CD4-positive, alpha-beta memory T cell (primary cell): ENCODE measurements at regions not wholly inside any gene's neighbourhood (a gene's known extent, or its start where the extent isn't known, plus 50 kb on each side); places are given as distances from the start of the nearest gene placed in this dataset.
"Not testable (repeated sequence)": the region's sequence is repeated elsewhere in the genome, so short reads cannot be mapped to it uniquely, and the experiment has no call there.

Source experiments
- CTCF ChIA-PET: fragments of 350-600 bp; sonication (Branson Sonifier 250); formaldehyde crosslinking; loops from one replicate; lab custom pipeline; 2021; ENCODE audit warnings: inconsistent platforms; ENCODE audit not compliant: partially characterized antibody; lab: Charles Lee
- POLR2A ChIA-PET: fragments of 350-600 bp; sonication (Branson Sonifier 250); formaldehyde crosslinking; loops from one replicate; lab custom pipeline; 2021; ENCODE audit not compliant: partially characterized antibody; lab: Charles Lee
- DNase-seq, 5 donors: peaks; one replicate each; pipeline versions ENCODE4 v3.0.0 to v3.0.0-alpha.2; 2020 to 2022; ENCODE audit warnings: mixed read lengths in 1 of 5
- H3K27ac ChIP-seq: one replicate; pipeline ENCODE4 v1.7.0; 2013; ENCODE audit warnings: low read depth, low read length
- H3K27me3 ChIP-seq: 2 replicates; pipeline ENCODE4 v1.7.0; 2013; ENCODE audit warnings: mild to moderate bottlenecking, low read length, moderate library complexity; ENCODE audit not compliant: insufficient read depth
- H3K36me3 ChIP-seq: 2 replicates; pipeline ENCODE4 v1.7.0; 2013; ENCODE audit warnings: mild to moderate bottlenecking, low read length, moderate library complexity; ENCODE audit not compliant: insufficient read depth
- H3K4me1 ChIP-seq: 2 replicates; pipeline ENCODE4 v1.7.0; 2013; ENCODE audit warnings: mild to moderate bottlenecking, low read length, moderate library complexity; ENCODE audit not compliant: insufficient read depth
- H3K4me3 ChIP-seq, 2 donors: one replicate each; pipeline ENCODE4 v1.7.0; 2013; ENCODE audit warnings: low read length in 2 of 2, mild to moderate bottlenecking in 1 of 2
- H3K9me3 ChIP-seq, 2 donors: one replicate each; pipeline ENCODE4 v1.7.0; 2013; ENCODE audit warnings: low read length in 2 of 2, control low read depth in 1 of 2; ENCODE audit not compliant: control insufficient read depth in 1 of 2
- H3K27ac Mint-ChIP-seq, 7 donors: one replicate each; pipeline ENCODE4 v1.8.0; 2020 to 2021; ENCODE audit warnings: mixed read lengths in 7 of 7, mild to moderate bottlenecking in 6 of 7, inconsistent platforms in 3 of 7, moderate library complexity in 3 of 7
- H3K27me3 Mint-ChIP-seq, 2 donors: one replicate each; pipeline ENCODE4 v1.8.0; 2020 to 2021; ENCODE audit warnings: mixed read lengths in 2 of 2
- H3K36me3 Mint-ChIP-seq, 2 donors: one replicate each; pipeline ENCODE4 v1.8.0; 2020 to 2021; ENCODE audit warnings: mixed read lengths in 2 of 2, inconsistent platforms in 1 of 2, mild to moderate bottlenecking in 1 of 2
- H3K4me1 Mint-ChIP-seq, 4 donors: one replicate each; pipeline ENCODE4 v1.8.0; 2020 to 2021; ENCODE audit warnings: mixed read lengths in 4 of 4, mild to moderate bottlenecking in 1 of 4
- H3K4me3 Mint-ChIP-seq, 8 donors: one replicate each; pipeline ENCODE4 v1.8.0; 2020 to 2021; ENCODE audit warnings: mixed read lengths in 8 of 8, mild to moderate bottlenecking in 7 of 8, moderate library complexity in 6 of 8, inconsistent platforms in 3 of 8
- H3K9me3 Mint-ChIP-seq, 8 donors: one replicate each; pipeline ENCODE4 v1.8.0; 2020 to 2021; ENCODE audit warnings: mixed read lengths in 8 of 8, mild to moderate bottlenecking in 5 of 8, inconsistent platforms in 3 of 8, moderate library complexity in 1 of 8
- intact Hi-C: fragments of 100-400 bp; cut with micrococcal nuclease; formaldehyde crosslinking; loops from one replicate; pipeline ENCODE4 v1.15.1; 2023

DNA sequence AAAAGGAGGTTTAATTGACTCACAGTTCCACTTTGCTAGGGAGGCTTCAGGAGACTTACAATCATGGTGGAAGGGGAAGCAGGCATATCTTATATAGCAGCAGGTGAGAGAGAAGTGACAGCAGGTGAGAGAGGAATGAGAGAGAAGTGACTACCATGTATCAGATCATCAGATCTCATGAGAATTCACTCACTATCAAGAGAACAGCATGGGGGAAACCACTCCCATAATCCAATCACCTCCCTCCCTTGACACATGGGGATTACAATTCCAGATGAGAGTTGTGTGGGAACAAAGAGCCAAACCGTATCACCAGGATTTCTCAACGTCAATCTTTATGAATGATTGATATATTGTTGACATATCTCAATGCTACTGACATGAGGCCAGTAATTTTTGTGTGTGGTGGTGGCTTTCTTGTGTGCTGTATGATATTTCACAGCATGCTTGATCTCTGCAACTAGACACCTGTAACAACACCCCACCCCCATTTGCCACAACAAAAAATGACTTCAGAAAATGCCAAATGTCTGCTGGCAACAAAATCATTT lies 1470.9 kb upstream of the SEL1L start:
- intact Hi-C loops: no loop called here
- ChIA-PET POLR2A (no interaction called here), CTCF (no interaction called here)
- no peaks in the 10 kb centered on the region for H3K4me1 Mint-ChIP-seq
- Histone ChIP-seq H3K4me1 (no peaks in the 10 kb centered on the region), H3K9me3 (peaks cover 0 to 3% of the 10 kb centered on the region in 2 donors), H3K36me3 (no peaks in the 10 kb centered on the region), H3K27me3 (no peaks in the 10 kb centered on the region), H3K27ac (no peak overlapping the region), H3K4me3 (no peak overlapping the region)
- no peaks in the 10 kb centered on the region for H3K27me3 Mint-ChIP-seq
- no peak for DNase-seq
- no peak overlapping the region for H3K27ac Mint-ChIP-seq
- no peak overlapping the region for H3K4me3 Mint-ChIP-seq
- no peaks in the 10 kb centered on the region for H3K36me3 Mint-ChIP-seq
- H3K9me3 Mint-ChIP-seq: peaks cover 7 to 32% (median 23%) of the 10 kb centered on the region in 8 donors

DNA sequence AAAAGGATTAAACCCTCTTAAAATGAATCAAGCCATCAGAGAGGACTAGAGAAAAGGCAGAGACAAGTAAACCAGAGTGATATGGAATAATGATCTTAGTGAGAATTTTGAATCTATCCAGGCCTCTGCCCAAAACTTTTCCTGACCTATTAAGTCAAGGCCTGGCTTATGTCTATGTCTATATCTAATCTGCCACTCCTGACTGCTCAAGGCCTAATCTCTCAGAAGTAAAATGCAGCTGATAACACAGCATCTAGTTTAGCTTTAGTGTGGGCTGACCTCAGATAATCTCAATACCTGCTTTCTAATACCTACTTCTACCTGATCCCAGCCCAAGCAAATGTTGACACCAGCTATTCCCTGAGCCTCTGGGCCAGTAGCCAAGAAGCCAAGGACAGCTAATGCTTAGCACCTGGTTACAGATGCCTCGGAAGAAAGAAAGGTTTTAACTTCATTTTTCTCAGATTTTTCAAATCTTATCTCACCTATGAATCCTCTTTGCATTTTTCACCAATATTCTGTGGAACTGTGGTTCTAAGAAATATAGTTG lies 1472.5 kb upstream of the SEL1L start:
- CTCF ChIA-PET: no interaction called here
- no peaks in the 10 kb centered on the region for H3K36me3 ChIP-seq
- intact Hi-C loops: no loop called here
- H3K27me3 Mint-ChIP-seq: no peaks in the 10 kb centered on the region
- H3K4me1 ChIP-seq: no peaks in the 10 kb centered on the region
- no peaks in the 10 kb centered on the region for H3K27me3 ChIP-seq
- H3K27ac ChIP-seq: no peak overlapping the region
- no peaks in the 10 kb centered on the region for H3K4me1 Mint-ChIP-seq
- no peak overlapping the region for H3K27ac Mint-ChIP-seq
- H3K4me3 ChIP-seq: no peak overlapping the region
- DNase-seq: no peak
- H3K9me3 ChIP-seq: peaks cover 0 to 3% of the 10 kb centered on the region in 2 donors
- POLR2A ChIA-PET: no interaction called here
- H3K4me3 Mint-ChIP-seq: no peak overlapping the region
- peaks cover 7 to 34% (median 23%) of the 10 kb centered on the region in 8 donors for H3K9me3 Mint-ChIP-seq
- no peaks in the 10 kb centered on the region for H3K36me3 Mint-ChIP-seq

DNA sequence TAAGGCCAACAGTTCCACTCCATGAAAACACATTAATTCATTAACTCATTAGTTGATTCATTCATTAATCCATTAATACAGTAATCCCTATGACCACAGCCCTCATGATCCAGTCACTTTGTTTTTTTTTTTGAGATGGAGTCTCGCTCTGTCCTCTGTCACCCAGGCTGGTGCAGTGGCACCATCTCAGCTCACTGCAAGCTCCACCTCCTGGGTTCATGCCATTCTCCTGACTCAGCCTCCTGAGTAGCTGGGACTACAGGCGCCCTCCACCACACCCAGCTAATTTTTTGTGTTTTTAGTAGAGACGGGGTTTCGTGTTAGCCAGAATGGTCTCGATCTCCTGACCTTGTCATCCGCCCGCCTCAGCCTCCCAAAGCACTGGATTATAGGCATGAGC lies 1473.4 kb upstream of the SEL1L start:
- peaks cover 9 to 34% (median 23%) of the 10 kb centered on the region in 8 donors for H3K9me3 Mint-ChIP-seq
- CTCF ChIA-PET, POLR2A ChIA-PET, H3K4me3 Mint-ChIP-seq, H3K36me3 Mint-ChIP-seq, H3K9me3 ChIP-seq, H3K4me1 ChIP-seq, H3K27ac Mint-ChIP-seq, intact Hi-C loops, H3K27ac ChIP-seq, H3K36me3 ChIP-seq, H3K4me3 ChIP-seq, DNase-seq, H3K27me3 ChIP-seq, H3K4me1 Mint-ChIP-seq, H3K27me3 Mint-ChIP-seq: not testable (repeated sequence)

DNA sequence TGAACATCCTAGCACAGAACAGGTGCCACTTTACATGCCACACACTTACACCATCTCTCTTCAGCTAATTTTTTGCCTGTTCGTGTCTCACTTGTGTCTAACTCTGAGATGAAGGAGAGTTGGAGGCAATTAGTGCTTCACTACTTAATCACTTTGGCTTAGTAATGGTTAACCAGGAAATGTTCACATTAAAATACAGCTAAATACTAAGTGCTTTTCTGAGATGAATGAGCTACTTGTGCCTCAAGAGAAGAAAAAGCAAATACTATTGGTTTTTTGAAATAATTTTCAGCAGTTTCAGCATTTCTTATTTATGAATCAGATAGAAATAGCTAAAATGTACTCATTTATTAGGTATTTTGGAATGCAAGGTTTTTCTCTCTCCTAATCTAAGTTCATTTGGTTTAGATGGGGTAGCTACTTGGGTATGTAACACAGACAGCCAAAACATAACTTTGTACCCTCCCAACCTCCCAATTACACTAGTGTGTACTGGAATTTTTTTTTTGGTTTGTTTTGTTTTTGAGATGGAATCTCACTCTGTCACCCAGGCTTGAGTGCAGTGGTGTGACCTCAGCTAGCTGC lies 1474.1 kb upstream of the SEL1L start:
- H3K27me3 ChIP-seq: no peaks in the 10 kb centered on the region
- Mint-ChIP-seq H3K4me3 (no peak overlapping the region), H3K4me1 (no peaks in the 10 kb centered on the region), H3K36me3 (no peaks in the 10 kb centered on the region), H3K27me3 (no peaks in the 10 kb centered on the region), H3K27ac (no peak overlapping the region), H3K9me3 (peaks cover 5 to 34% (median 22%) of the 10 kb centered on the region in 8 donors)
- no peak for DNase-seq
- ChIA-PET CTCF (no interaction called here), POLR2A (no interaction called here)
- H3K36me3 ChIP-seq: no peaks in the 10 kb centered on the region
- H3K4me1 ChIP-seq: no peaks in the 10 kb centered on the region
- intact Hi-C loops: no loop called here
- H3K4me3 ChIP-seq: no peak overlapping the region
- no peak overlapping the region for H3K27ac ChIP-seq
- peaks cover 0 to 3% of the 10 kb centered on the region in 2 donors for H3K9me3 ChIP-seq

DNA sequence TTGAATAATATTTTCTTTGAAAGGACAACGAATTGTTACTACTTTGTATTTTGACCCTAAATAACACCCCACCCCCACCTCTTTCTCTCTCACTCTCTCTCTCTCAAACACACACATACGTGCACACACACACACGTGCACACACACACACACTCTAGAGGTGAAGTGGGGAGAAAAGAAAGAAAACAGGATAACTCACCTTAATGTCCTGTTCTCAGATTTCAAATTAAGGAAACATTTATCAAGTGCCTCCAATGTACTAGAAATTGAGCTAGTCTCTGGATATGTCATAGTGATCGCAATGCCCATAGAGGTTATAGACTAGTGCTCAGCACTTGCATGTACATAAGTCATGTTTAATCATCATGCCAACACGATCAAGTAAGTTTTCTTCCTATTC lies 1483.6 kb upstream of the SEL1L start:
- Mint-ChIP-seq H3K27ac (no peak overlapping the region), H3K4me3 (no peak overlapping the region), H3K9me3 (peaks cover 7 to 27% (median 18%) of the 10 kb centered on the region in 8 donors), H3K36me3 (no peaks in the 10 kb centered on the region), H3K27me3 (no peaks in the 10 kb centered on the region), H3K4me1 (no peaks in the 10 kb centered on the region)
- Histone ChIP-seq H3K36me3 (no peaks in the 10 kb centered on the region), H3K27me3 (no peaks in the 10 kb centered on the region), H3K9me3 (no peaks in the 10 kb centered on the region), H3K4me1 (no peaks in the 10 kb centered on the region), H3K4me3 (no peak overlapping the region), H3K27ac (no peak overlapping the region)
- ChIA-PET CTCF (no interaction called here), POLR2A (no interaction called here)
- intact Hi-C loops: no loop called here
- no peak for DNase-seq

DNA sequence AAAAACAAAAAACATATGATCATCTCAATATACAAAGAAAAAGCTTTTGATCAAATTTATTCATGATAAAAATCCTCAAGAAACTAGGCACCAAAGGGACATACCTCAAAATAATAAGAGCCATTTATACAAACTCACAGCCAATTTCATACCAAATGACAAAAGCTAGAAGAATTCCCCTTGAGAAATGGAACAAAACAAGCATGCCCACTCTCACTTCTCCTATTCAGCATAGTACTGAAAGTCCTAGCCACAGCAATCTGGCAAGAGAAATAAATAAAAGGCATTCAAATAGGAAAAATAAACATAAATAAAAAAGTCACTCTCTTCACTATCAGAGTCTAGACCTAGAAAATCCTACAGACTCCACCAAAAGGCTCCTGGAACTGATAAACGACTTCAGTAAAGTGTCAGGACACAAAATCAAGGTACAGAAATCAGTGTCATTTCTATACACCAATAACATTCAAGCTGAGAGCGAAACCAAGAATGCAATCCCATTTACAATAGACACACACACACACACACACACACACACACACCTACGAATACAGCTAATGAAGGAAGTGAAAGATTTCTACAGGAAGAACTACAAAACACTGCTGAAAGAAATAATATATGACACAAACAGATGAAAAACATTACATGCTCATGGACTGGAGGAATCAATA lies 1486.2 kb upstream of the SEL1L start:
- H3K27ac ChIP-seq: no peak overlapping the region
- no peak overlapping the region for H3K4me3 ChIP-seq
- H3K27me3 ChIP-seq: no peaks in the 10 kb centered on the region
- no peaks in the 10 kb centered on the region for H3K9me3 ChIP-seq
- Mint-ChIP-seq H3K4me1 (no peaks in the 10 kb centered on the region), H3K27me3 (no peaks in the 10 kb centered on the region), H3K27ac (no peak overlapping the region), H3K36me3 (no peaks in the 10 kb centered on the region), H3K4me3 (no peak overlapping the region), H3K9me3 (peaks cover 7 to 32% (median 15%) of the 10 kb centered on the region in 8 donors)
- no peak for DNase-seq
- intact Hi-C loops: no loop called here
- no peaks in the 10 kb centered on the region for H3K4me1 ChIP-seq
- CTCF ChIA-PET: no interaction called here
- POLR2A ChIA-PET: no interaction called here
- no peaks in the 10 kb centered on the region for H3K36me3 ChIP-seq

DNA sequence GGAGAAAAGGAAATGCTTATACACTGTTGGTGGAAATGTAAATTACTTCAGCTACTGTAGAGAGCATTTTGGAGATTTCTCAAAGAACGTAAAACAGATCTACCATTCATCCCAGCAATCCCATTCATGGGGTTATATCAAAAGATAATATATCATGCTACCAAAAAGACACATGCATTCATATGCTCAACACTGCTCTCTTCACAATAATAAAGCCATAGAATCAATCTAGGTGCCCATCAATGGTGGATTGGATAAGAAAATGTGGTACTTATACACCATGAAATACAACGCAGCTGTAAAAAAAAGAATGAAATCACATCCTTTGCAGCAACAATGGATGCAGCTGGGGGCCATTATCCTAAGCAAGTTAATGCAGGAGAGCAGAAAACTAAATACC lies 1487.7 kb upstream of the SEL1L start:
- no peak overlapping the region for H3K27ac ChIP-seq
- Mint-ChIP-seq H3K27me3 (no peaks in the 10 kb centered on the region), H3K4me1 (no peaks in the 10 kb centered on the region), H3K36me3 (no peaks in the 10 kb centered on the region), H3K27ac (no peak overlapping the region), H3K4me3 (no peak overlapping the region), H3K9me3 (peaks cover 7 to 38% (median 16%) of the 10 kb centered on the region in 8 donors)
- no peaks in the 10 kb centered on the region for H3K4me1 ChIP-seq
- H3K27me3 ChIP-seq: no peaks in the 10 kb centered on the region
- ChIA-PET CTCF (no interaction called here), POLR2A (no interaction called here)
- intact Hi-C loops: no loop called here
- H3K9me3 ChIP-seq: no peaks in the 10 kb centered on the region
- no peak for DNase-seq
- no peaks in the 10 kb centered on the region for H3K36me3 ChIP-seq
- no peak overlapping the region for H3K4me3 ChIP-seq
